KMS-11 (cell line): ENCODE measurements at regions not wholly inside any gene's neighbourhood (a gene's known extent, or its start where the extent isn't known, plus 50 kb on each side); places are given as distances from the start of the nearest gene placed in this dataset.

Experiments used
- H2AFZ ChIP-seq: fragments of 200-600 bp; sonication (generic); 2 replicates; pipeline ENCODE4 v1.6.1; 2016; ENCODE audit warnings: antibody characterized with exemption, mixed run types, low read depth
- H3K27ac ChIP-seq: fragments of 200-600 bp; sonication (generic); 2 replicates; pipeline ENCODE4 v1.6.1; 2016; ENCODE audit warnings: mild to moderate bottlenecking, mixed run types
- H3K27me3 ChIP-seq: fragments of 200-600 bp; sonication (generic); 2 replicates; pipeline ENCODE4 v1.6.1; 2017; ENCODE audit warnings: mild to moderate bottlenecking, low read depth, mixed run types, moderate library complexity; ENCODE audit not compliant: insufficient read depth
- H3K36me3 ChIP-seq: fragments of 200-600 bp; sonication (generic); 2 replicates; pipeline ENCODE4 v1.6.1; 2017; ENCODE audit warnings: mild to moderate bottlenecking, mixed run types; ENCODE audit not compliant: insufficient read depth
- H3K4me1 ChIP-seq: fragments of 200-600 bp; sonication (generic); 2 replicates; pipeline ENCODE4 v1.6.1; 2016; ENCODE audit warnings: mild to moderate bottlenecking, low read depth, mixed run types; ENCODE audit not compliant: poor library complexity, severe bottlenecking
- H3K4me2 ChIP-seq: fragments of 200-600 bp; sonication (generic); 2 replicates; pipeline ENCODE4 v1.7.0; 2016; ENCODE audit warnings: mild to moderate bottlenecking, mixed run types
- H3K4me3 ChIP-seq: fragments of 200-600 bp; sonication (generic); IDR thresholded peaks from 2 replicates; pipeline ENCODE4 v1.6.1; 2017; ENCODE audit warnings: low read depth, low read length, mixed read lengths; ENCODE audit not compliant: insufficient read depth
- H3K79me2 ChIP-seq: fragments of 200-600 bp; sonication (generic); 2 replicates; pipeline ENCODE4 v1.6.1; 2016; ENCODE audit warnings: low read depth, mixed run types; ENCODE audit not compliant: insufficient read depth
- H3K9ac ChIP-seq: fragments of 200-600 bp; sonication (generic); 2 replicates; pipeline ENCODE4 v1.6.1; 2016; ENCODE audit warnings: mild to moderate bottlenecking, mixed run types
- H4K20me1 ChIP-seq: fragments of 200-600 bp; sonication (generic); 2 replicates; pipeline ENCODE4 v1.6.1; 2016; ENCODE audit warnings: mild to moderate bottlenecking, mixed run types; ENCODE audit not compliant: insufficient read depth
- TF ChIP-seq, protein P1 (sequence below): fragments of 200-600 bp; sonication (generic); conservative IDR thresholded peaks from 2 replicates; pipeline ENCODE4 v1.6.1; 2017; ENCODE audit warnings: low read depth, mild to moderate bottlenecking, antibody characterized with exemption, low read length, moderate library complexity, mixed read lengths

DNA sequence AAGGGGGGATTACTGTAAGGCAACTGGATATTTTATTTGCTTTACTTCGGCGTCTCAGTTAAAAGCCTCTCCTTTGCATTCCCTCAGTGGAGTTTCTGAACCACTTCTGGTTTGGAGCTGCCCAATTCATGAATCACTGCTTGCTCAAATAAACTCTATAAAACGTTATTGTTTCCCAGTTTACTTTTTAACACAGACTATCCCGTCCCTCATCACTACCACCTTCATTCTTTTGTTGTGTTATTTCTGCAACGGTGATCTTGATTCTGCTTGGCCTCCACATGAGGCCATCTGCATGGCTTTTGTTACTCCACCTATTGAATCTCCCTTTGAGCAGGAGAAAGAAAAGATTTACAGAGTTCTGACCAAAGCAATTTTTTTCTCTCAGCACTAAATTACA is 104.0 kb upstream of the PLEKHA5 start:
- H3K4me1 ChIP-seq: no peaks in the 10 kb centered on the region
- H2AFZ ChIP-seq: no peak overlapping the region
- no peaks in the 10 kb centered on the region for H4K20me1 ChIP-seq
- H3K79me2 ChIP-seq: no peaks in the 10 kb centered on the region
- no peaks in the 10 kb centered on the region for H3K36me3 ChIP-seq
- no peak overlapping the region for H3K9ac ChIP-seq
- no peak overlapping the region for H3K4me2 ChIP-seq
- no peaks in the 10 kb centered on the region for H3K27me3 ChIP-seq
- TF ChIP-seq, protein P1, sequence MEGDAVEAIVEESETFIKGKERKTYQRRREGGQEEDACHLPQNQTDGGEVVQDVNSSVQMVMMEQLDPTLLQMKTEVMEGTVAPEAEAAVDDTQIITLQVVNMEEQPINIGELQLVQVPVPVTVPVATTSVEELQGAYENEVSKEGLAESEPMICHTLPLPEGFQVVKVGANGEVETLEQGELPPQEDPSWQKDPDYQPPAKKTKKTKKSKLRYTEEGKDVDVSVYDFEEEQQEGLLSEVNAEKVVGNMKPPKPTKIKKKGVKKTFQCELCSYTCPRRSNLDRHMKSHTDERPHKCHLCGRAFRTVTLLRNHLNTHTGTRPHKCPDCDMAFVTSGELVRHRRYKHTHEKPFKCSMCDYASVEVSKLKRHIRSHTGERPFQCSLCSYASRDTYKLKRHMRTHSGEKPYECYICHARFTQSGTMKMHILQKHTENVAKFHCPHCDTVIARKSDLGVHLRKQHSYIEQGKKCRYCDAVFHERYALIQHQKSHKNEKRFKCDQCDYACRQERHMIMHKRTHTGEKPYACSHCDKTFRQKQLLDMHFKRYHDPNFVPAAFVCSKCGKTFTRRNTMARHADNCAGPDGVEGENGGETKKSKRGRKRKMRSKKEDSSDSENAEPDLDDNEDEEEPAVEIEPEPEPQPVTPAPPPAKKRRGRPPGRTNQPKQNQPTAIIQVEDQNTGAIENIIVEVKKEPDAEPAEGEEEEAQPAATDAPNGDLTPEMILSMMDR: no peak
- no peak overlapping the region for H3K4me3 ChIP-seq
- H3K27ac ChIP-seq: no peak overlapping the region

DNA sequence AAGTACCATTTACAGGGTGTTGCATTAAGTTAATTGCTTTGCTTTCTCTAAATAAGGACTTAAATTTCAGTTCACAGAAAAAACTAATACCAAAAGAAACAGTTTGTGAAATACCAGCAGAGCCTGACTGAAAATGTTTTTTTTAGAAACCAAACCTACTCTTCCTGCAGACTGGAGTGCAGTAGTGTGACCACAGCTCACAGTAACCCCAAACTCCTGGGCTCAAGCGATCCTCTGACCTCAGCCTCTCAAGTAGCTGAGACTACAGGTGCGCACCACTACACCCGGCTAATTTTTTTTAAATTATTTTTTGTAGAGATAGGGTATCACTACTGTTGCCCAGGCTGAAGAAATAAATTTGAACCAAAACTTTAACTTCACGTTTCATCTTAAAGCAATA is 103.5 kb upstream of the PLEKHA5 start:
- no peak overlapping the region for H3K4me3 ChIP-seq
- H3K79me2 ChIP-seq: no peaks in the 10 kb centered on the region
- H3K27ac ChIP-seq: no peak overlapping the region
- H3K4me2 ChIP-seq: no peak overlapping the region
- no peak overlapping the region for H2AFZ ChIP-seq
- TF ChIP-seq, protein P1: no peak
- no peaks in the 10 kb centered on the region for H3K27me3 ChIP-seq
- no peak overlapping the region for H3K9ac ChIP-seq
- H4K20me1 ChIP-seq: no peaks in the 10 kb centered on the region
- no peaks in the 10 kb centered on the region for H3K36me3 ChIP-seq
- H3K4me1 ChIP-seq: no peaks in the 10 kb centered on the region

DNA sequence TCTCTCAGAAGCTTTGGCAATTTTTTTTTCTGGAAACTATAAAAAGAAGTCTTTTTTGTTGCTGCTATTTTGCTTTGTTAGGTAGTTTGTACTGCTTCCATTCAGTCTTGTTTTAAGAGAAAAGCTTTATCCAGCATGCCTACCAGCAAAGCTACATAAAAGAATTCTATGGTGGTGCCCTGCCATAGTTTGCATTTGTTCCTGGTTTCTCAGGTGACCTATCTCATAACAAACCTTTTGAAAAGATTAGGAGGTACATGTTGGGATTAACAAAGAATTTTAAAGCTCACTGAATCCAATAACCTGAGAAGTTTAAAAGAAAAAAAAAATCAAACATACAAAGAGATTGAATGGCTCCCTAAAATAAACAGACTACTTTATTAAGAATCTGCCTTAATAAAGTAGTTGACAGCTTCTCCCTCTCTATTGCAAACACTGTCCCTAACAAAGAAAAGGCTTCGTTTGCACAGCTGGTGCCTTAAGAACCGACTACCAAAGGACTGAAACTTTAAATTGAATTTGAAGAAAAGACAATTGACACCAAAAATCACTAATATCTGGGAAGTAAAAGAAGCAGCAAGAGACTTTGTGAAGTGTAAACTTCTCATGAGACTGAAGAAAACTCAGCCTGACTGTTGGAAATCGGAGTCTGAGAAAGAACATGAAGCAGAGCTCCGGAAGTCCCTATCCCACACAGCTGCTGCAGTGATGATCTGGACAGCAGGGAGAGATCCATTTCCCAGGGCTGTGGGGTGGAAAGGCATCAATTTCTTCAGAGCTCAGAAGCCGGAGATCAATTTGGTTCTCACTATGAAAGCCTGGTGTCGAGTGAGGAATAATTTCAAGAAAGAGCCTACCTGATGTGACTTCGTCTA is 102.7 kb upstream of the PLEKHA5 start:
- Histone ChIP-seq H4K20me1 (no peaks in the 10 kb centered on the region), H3K9ac (no peak overlapping the region), H3K27ac (no peak overlapping the region), H3K4me1 (no peaks in the 10 kb centered on the region), H3K4me3 (no peak overlapping the region), H2AFZ (no peak overlapping the region), H3K27me3 (no peaks in the 10 kb centered on the region), H3K4me2 (no peak overlapping the region), H3K79me2 (no peaks in the 10 kb centered on the region), H3K36me3 (no peaks in the 10 kb centered on the region)
- TF ChIP-seq, protein P1: no peak

DNA sequence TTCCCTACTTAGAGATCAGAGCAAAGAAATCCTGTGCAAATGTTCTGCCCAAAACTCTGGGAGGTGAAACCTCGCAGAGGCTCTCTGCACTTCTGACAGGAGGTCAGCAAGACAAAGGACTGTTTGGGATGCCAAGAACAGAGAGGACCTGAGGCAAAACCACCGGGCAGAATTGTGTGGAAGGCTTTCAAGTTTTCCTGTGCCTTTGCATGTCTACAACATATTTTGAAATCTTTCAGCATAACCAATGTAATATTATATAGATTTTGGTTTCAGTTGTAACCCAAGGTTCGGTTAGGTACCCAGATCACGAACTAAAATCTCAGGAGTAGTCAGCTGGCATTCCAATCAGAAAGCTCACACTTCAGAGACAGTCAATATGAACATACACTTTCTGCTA is 99.4 kb upstream of the PLEKHA5 start:
- TF ChIP-seq, protein P1: no peak
- no peak overlapping the region for H2AFZ ChIP-seq
- H3K36me3 ChIP-seq: no peaks in the 10 kb centered on the region

More for the DNA sequence above, 99.4 kb upstream of the PLEKHA5 start:
- H3K4me3 ChIP-seq: no peak overlapping the region
- no peaks in the 10 kb centered on the region for H3K27me3 ChIP-seq
- H3K27ac ChIP-seq: no peak overlapping the region
- no peak overlapping the region for H3K4me2 ChIP-seq
- no peaks in the 10 kb centered on the region for H3K4me1 ChIP-seq
- H3K9ac ChIP-seq: no peak overlapping the region
- H3K79me2 ChIP-seq: no peaks in the 10 kb centered on the region
- no peaks in the 10 kb centered on the region for H4K20me1 ChIP-seq
